Aorta (tissue), 5 donors: ENCODE measurements at regions not wholly inside any gene's neighbourhood (a gene's known extent, or its start where the extent isn't known, plus 50 kb on each side); places are given as distances from the start of the nearest gene placed in this dataset.

Experiments
- ATAC-seq: fragments of 200-7000 bp; cut with Tn5 transposase; one replicate; pipeline ENCODE4 v1.9.1; 2022; ENCODE audit warnings: moderate library complexity; ENCODE audit not compliant: low FRiP score
- DNase-seq, 2 donors: peaks; one replicate each; pipeline ENCODE4 v3.0.0-alpha.2; 2020
- H3K27ac ChIP-seq, 2 donors: one replicate each; pipeline ENCODE4 v1.5.1; 2013; ENCODE audit warnings: low read length in 2 of 2, mild to moderate bottlenecking in 2 of 2, moderate library complexity in 2 of 2, control low read depth in 1 of 2, inconsistent platforms in 1 of 2, low read depth in 1 of 2
- H3K27me3 ChIP-seq, 2 donors: one replicate each; pipeline ENCODE4 v1.6.1; 2013; ENCODE audit warnings: control low read depth in 1 of 2, low read length in 1 of 2, mild to moderate bottlenecking in 1 of 2, moderate library complexity in 1 of 2; ENCODE audit not compliant: insufficient read depth in 2 of 2, control insufficient read depth in 1 of 2
- H3K36me3 ChIP-seq, 2 donors: one replicate each; pipeline ENCODE4 v1.6.1; 2013; ENCODE audit warnings: control low read depth in 1 of 2, low read length in 1 of 2, mild to moderate bottlenecking in 1 of 2; ENCODE audit not compliant: insufficient read depth in 2 of 2, control insufficient read depth in 1 of 2
- H3K4me1 ChIP-seq, 2 donors: one replicate each; pipeline ENCODE4 v1.6.1; 2013; ENCODE audit warnings: low read length in 2 of 2, control low read depth in 1 of 2, mild to moderate bottlenecking in 1 of 2, moderate library complexity in 1 of 2; ENCODE audit not compliant: insufficient read depth in 2 of 2, control insufficient read depth in 1 of 2
- H3K4me3 ChIP-seq, 2 donors: one replicate each; pipeline ENCODE4 v1.5.1; 2013; ENCODE audit warnings: low read length in 2 of 2, control low read depth in 1 of 2, mild to moderate bottlenecking in 1 of 2
- H3K9me3 ChIP-seq: one replicate; pipeline ENCODE4 v1.6.1; 2013; ENCODE audit warnings: mild to moderate bottlenecking, low read length; ENCODE audit not compliant: control insufficient read depth
- WGBS, 2 donors: extraction: QIAGEN DNeasy Blood & Tissue Kit; methylation state at CpG; one replicate each; pipeline ENCODE4 v1.1.7; 2013; 5-methylcytosine and 5-hydroxymethylcytosine counted together
- intact Hi-C, 2 donors: fragments of 100-400 bp; cut with DNase I; formaldehyde crosslinking; loops; one replicate each; pipeline versions ENCODE4 v1.14.2 to v1.15.0; 2022
- donor health status: healthy with polysubstance abuse.
- donor health status: Bipolar disorder and iron deficiency.
- donor health status: DM: no; HTN: no; CAD: no.
- donor health status: DM: no; HTN: no; CAD: no.
- donor health status: DM: yes; HTN: yes; CAD: no.

- no peak overlapping the region for H3K4me3 ChIP-seq
- H3K36me3 ChIP-seq = no peaks in the 10 kb centered on the region
- ATAC-seq = no peak
- WGBS, 2 donors = 56 to 58% methylated on average over 1 of the region's 1 CpG
- H3K4me1 ChIP-seq = no peaks in the 10 kb centered on the region
- no peak overlapping the region for H3K27ac ChIP-seq
- no peaks in the 10 kb centered on the region for H3K27me3 ChIP-seq
- H3K9me3 ChIP-seq = no peaks in the 10 kb centered on the region
- DNase-seq = no peak
- intact Hi-C loops = no loop called here
These were observed 158.8 kb upstream of the NDST4 start for GRCh38 chr4:115272185-115272584.

- no peaks in the 10 kb centered on the region for H3K36me3 ChIP-seq
- intact Hi-C loops = no loop called here
- H3K4me3 ChIP-seq = no peak overlapping the region
- ATAC-seq (no peak), DNase-seq (no peak)
- WGBS, 2 donors = 83 to 91% methylated on average over 1 of the region's 1 CpG
- no peak overlapping the region for H3K27ac ChIP-seq
- no peaks in the 10 kb centered on the region for H3K27me3 ChIP-seq
- no peaks in the 10 kb centered on the region for H3K4me1 ChIP-seq
- peaks cover 4% of the 10 kb centered on the region for H3K9me3 ChIP-seq
These were observed 146.8 kb upstream of the NDST4 start for GRCh38 chr4:115260195-115260594.

- no peaks in the 10 kb centered on the region for H3K4me1 ChIP-seq
These were observed 146.2 kb upstream of the NDST4 start for GRCh38 chr4:115259642-115260041.

GRCh38 chr4:115249808-115250207 is 136.4 kb upstream of the NDST4 start:
- H3K36me3 ChIP-seq = no peaks in the 10 kb centered on the region
- ATAC-seq = no peak
- 41 to 49% methylated on average over 3 of the region's 3 CpGs for WGBS, 2 donors

More at GRCh38 chr4:115259642-115260041, 146.2 kb upstream of the NDST4 start:
- DNase-seq (no peak), ATAC-seq (no peak)
- no peak overlapping the region for H3K27ac ChIP-seq
- WGBS, 2 donors = 83 to 87% methylated on average over 2 of the region's 2 CpGs
- peaks cover 4% of the 10 kb centered on the region for H3K9me3 ChIP-seq
- no peak overlapping the region for H3K4me3 ChIP-seq
- H3K36me3 ChIP-seq = no peaks in the 10 kb centered on the region
- intact Hi-C loops = no loop called here
- H3K27me3 ChIP-seq = no peaks in the 10 kb centered on the region

GRCh38 chr4:115234405-115235093 is 121.1 kb upstream of the NDST4 start:
- H3K4me1 ChIP-seq = no peaks in the 10 kb centered on the region
- no peak for ATAC-seq
- intact Hi-C loops = loop anchor here (5.0 to 10.0 kb wide), 2 partner anchors 303 to 310 kb away; no protein-coding TSS in a partner anchor
- DNase-seq = no peak
- H3K27ac ChIP-seq = no peak overlapping the region
- no peak overlapping the region for H3K4me3 ChIP-seq
- no peaks in the 10 kb centered on the region for H3K36me3 ChIP-seq
- H3K9me3 ChIP-seq = no peaks in the 10 kb centered on the region
- 37 to 41% methylated on average over 3 of the region's 3 CpGs for WGBS, 2 donors
- H3K27me3 ChIP-seq = no peaks in the 10 kb centered on the region

More at GRCh38 chr4:115249808-115250207, 136.4 kb upstream of the NDST4 start:
- intact Hi-C loops = no loop called here
- Histone ChIP-seq H3K4me3 (no peak overlapping the region), H3K9me3 (no peaks in the 10 kb centered on the region), H3K27ac (no peak overlapping the region), H3K4me1 (no peaks in the 10 kb centered on the region), H3K27me3 (no peaks in the 10 kb centered on the region)
- DNase-seq = no peak

- ATAC-seq (no peak), DNase-seq (no peak)
- WGBS, 2 donors = 64 to 74% methylated on average over 2 of the region's 2 CpGs
- no peaks in the 10 kb centered on the region for H3K27me3 ChIP-seq
- no peaks in the 10 kb centered on the region for H3K9me3 ChIP-seq
- H3K4me1 ChIP-seq = no peaks in the 10 kb centered on the region
- no peaks in the 10 kb centered on the region for H3K36me3 ChIP-seq
- intact Hi-C loops = loop anchor here (5.0 to 10.0 kb wide), 2 partner anchors 304 to 311 kb away; no protein-coding TSS in a partner anchor
- no peak overlapping the region for H3K27ac ChIP-seq
- H3K4me3 ChIP-seq = no peak overlapping the region
These were observed 120.2 kb upstream of the NDST4 start for GRCh38 chr4:115233600-115233999.

- Histone ChIP-seq H3K27me3 (no peaks in the 10 kb centered on the region), H3K36me3 (no peaks in the 10 kb centered on the region), H3K4me3 (no peak overlapping the region), H3K27ac (no peak overlapping the region), H3K9me3 (no peaks in the 10 kb centered on the region), H3K4me1 (no peaks in the 10 kb centered on the region)
- no peak for ATAC-seq
- intact Hi-C loops = loop anchor here (5.0 to 10.0 kb wide), 2 partner anchors 307 to 315 kb away; no protein-coding TSS in a partner anchor
- no peak for DNase-seq
These were observed 116.5 kb upstream of the NDST4 start for GRCh38 chr4:115229873-115230272.

GRCh38 chr4:115228851-115229250 is 115.4 kb upstream of the NDST4 start:
- WGBS, 2 donors = 62% methylated on average over 2 of the region's 2 CpGs
- ATAC-seq = no peak
- intact Hi-C loops = no loop called here
- no peak overlapping the region for H3K4me3 ChIP-seq
- no peaks in the 10 kb centered on the region for H3K4me1 ChIP-seq
- no peak for DNase-seq
- no peak overlapping the region for H3K27ac ChIP-seq
- no peaks in the 10 kb centered on the region for H3K27me3 ChIP-seq
- no peaks in the 10 kb centered on the region for H3K9me3 ChIP-seq
- H3K36me3 ChIP-seq = no peaks in the 10 kb centered on the region

GRCh38 chr4:115222061-115222460 is 108.6 kb upstream of the NDST4 start:
- Histone ChIP-seq H3K27ac (no peak overlapping the region), H3K9me3 (no peaks in the 10 kb centered on the region), H3K4me3 (no peak overlapping the region), H3K36me3 (no peaks in the 10 kb centered on the region), H3K27me3 (no peaks in the 10 kb centered on the region), H3K4me1 (no peaks in the 10 kb centered on the region)
- intact Hi-C loops = no loop called here
- WGBS, 2 donors = 80 to 82% methylated on average over 4 of the region's 4 CpGs
- no peak for DNase-seq
- ATAC-seq = no peak
